ENCODE measurements at regions not wholly inside any gene's neighbourhood (a gene's known extent, or its start where the extent isn't known, plus 50 kb on each side); places are given as distances from the start of the nearest gene placed in this dataset.
A peak's percentile ranks its signal among the peaks of the same experiment; 100 is the strongest.

DNA sequence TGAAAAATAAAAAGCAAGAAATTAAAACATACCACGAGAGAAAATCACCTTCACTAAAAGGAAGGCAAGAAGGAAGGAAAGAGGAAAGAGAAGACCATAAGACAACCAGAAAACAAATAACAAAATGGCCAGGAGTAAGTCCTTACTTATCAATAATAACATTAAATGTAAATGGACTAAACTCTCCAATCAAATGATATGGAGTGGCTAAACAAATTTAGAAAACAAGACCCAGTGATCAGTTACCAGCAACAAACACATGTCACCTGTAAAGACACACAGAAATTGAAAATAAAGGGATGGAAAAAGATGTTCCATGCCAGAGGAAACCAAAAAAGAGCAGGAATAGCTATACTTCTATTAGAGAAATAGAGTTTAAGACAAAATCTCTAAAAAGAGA lies 85.0 kb upstream of the SLC38A4 start:
- DNase-seq, result no peak

DNA sequence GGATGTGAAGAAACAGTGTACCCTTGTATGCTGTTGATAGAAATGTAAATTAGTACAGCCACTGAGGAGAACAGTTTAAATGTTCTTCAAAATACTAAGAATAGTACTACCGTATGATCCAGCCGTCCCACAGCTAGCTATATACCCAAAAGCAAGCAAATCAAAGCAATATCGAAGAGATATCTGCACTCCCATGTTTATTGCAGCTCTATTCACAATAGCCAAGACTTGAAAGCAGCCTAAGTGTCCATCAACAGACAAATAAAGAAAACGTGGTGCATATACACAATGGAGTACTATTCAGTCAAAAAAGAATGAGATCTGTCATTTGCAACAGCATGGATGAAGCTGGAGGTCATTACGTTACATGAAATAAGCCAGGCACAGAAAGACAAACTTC lies 88.5 kb upstream of the SLC38A4 start:
- DNase-seq, result no peak

DNA sequence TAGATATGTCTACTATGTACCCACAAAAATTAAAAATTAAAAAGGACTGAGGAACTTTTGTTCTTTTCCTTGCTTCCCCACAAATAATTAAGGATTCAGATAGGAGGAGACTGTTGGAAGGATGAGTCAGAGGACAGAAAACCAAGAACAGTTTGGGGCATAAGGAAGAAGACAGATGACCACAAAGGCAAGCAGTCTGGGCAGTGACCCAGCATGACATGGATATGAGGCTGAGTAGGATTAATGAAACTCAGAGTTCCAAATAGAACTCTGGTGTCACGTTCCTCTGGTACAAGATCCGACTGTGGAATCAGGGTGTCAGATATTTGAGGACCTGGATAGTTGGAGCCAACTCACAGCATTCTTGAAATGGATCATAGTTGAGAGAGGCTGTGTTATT lies 89.3 kb upstream of the SLC38A4 start:
- peak; percentile 81 to 88 (median 84) for DNase-seq

DNA sequence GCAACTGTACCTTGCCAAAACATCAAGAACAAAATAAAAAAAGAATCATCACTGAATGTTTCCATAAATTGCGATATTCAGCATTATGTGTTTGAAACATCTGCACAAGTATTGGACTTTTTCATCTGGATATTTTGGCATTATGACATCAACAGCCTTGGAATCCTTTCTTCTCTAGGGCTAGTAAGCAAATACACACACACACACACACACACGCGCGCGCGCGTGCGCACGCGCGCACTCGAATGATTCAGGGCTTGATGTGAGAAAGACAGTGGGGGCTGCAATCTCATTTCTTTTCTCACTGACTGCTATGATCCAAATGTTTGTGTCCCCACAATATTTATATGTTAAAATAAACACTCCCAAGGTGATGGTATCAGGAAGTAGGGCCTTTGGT lies 90.0 kb upstream of the SLC38A4 start:
- peak; percentile 81 to 92 (median 87) for DNase-seq

DNA sequence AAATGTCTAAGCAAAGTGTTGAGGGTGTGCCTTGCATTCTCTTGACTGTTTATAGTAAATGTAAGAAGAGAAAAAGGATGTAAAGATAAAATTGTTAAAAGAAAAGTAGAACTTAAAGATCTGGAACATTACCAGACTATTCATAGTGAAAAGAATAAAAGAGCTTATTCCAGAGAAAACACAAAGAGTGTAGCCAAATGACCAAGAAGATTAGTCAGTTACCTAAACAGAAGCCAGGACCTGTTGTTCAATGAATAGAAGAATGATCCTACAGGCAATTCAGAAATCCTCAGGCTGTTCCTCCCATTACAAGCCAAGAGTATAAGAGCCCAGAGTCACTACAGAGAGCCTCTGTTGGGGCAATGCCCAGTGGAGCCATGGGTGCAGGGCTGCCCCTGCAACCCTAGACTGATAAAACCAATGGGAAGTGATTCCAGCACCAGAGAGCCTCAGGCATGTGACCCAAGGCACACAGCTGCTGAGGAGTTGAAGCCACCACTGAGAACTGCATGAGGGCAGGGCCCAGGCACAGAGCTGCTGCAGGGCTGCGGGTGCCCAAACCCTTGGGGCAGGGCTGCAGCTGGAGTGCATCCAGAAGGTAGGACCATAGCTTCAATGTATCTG lies 91.1 kb upstream of the SLC38A4 start:
- DNase-seq, result no peak

DNA sequence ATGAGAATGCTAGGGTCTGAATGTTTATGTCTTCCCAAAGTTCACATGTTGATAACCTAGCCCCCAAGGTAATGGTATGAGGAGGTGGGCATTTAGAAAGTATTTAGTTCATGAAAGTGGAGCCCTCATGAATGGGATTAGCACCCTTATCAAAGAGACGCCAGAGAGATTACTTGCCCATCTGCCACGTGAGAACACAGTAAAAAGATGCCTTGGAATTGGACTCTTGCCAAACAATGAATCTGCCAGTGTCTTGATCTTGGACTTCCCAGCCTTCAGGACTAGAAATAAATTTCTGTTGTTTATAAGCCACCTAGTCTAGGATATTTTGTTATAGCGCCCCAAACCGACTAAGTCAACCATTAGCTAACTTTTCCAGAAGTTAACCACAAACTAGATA lies 92.0 kb upstream of the SLC38A4 start:
- DNase-seq, result no peak

DNA sequence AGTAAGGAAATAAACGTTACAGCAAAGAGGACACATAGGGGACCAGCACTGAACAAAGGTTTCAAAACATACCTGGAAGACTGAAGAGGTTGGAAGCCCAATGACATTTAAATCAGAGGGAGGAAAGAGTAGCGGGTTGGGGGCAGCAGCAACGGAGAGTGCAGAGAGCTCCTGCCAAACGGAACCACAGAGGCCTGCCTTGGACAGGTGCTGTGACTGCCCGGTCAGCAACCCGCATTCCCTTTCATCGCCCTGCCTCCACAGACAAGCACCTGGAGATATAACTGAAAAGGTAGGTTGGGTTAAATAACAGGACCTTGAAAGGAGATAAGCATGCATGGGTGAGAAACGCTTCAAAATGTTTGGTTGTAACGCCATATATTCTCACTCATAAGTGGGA lies 92.8 kb upstream of the SLC38A4 start:
- no peak for DNase-seq

DNA sequence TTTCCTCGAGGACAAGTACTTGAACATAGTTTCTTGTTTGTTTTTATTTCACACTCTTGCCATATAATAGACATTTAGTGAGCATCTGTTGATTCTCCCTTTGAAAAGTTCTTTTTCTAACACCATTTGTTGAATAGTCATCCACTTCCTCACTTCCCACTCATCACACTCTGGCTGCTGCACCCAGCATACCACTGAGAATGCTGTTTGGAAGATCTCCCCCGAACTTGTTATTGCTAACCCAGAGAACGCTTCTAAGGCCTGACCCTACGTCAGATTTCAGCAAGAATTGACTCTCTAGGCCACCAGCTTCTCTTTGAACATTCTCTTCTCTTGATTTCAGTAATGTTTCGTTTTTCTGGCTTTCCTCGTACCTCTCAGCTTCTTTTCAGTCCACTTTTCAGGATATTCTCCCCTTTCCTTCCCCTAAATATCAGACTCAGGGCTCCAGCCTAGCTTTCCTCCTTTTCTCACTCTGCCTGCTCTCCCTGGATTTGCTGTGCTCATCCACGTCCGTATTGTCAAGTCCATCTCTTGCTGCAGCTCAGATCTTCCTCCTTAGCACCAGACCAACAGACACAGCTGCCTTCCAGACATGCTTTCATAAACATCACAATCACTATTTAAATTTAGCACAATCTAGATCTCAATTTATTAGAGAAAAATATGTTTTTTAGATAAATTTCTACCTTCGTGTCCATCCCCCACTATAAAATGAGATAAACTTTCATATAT lies 94.0 kb upstream of the SLC38A4 start:
- peak in 1 of 3 donors; percentile 55 for DNase-seq

DNA sequence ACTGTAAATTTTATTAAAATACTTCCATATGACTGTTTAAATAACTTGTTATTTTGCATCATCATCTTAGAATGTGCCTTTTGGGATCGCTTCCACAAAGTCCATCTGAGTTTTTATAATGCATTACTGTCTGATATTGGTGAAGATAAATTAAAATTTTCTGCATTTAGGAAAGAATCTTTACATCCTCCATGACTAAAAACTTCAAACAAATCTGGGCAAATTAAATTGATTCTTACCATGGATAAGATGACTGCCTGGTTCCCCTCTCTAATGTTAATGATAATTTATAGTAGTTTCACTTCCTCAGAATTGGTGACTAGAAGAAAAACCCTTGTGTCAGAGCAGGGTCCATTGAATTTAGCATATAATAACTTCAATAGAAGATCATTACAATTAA lies 94.7 kb upstream of the SLC38A4 start:
- DNase-seq, result peak in 1 of 3 donors; percentile 58

DNA sequence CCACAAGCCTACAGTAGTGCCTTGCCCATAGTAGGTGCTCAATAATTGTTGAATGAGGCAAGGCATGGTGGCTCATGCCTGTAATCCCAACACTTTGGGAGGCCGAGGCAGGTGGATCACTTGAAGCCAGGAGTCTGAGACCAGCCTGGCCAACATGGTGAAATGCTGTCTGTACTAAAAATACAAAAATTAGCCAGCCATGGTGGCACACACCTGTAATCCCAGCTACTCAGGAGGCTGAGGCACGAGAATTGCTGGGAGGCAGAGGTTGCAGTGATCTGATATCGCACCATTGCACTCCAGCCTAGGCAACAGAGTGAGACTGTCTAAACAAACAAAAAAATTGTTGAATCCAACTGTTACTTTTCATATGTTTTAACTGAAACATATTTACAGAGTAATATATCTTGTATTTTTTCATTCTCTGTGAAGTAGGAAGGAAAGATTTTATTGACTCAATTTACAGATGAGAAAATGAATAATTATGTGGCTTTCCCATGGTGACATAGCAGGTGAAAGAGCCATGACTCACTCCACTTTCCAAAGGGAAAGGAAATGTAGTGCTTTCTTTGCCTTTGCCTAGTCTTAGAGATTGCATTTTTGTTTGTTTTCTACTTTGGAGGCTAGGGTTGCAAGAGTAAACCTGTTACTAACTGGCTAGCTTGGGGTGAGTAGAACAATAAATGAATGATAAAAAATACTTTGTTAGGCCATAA lies 95.4 kb upstream of the SLC38A4 start:
- DNase-seq, result no peak

DNA sequence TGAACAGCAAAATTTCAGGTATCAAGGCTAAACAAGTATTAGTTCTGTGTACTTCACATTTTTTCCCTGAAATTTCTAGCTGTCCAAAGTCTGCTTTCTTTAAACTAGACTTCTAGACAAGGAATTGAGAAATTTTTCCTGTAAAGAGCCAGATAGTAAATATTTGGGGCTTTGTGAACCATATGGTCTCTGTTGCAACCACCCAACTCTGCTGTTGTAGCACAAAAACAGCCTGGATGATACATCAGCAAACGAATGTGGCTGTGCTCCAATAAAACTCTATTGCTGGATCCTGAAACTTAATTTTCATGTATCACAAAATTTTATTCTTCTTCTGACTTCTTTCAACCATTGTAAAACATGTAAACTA lies 96.0 kb upstream of the SLC38A4 start:
- DNase-seq, result peak in 1 of 3 donors; percentile 72

DNA sequence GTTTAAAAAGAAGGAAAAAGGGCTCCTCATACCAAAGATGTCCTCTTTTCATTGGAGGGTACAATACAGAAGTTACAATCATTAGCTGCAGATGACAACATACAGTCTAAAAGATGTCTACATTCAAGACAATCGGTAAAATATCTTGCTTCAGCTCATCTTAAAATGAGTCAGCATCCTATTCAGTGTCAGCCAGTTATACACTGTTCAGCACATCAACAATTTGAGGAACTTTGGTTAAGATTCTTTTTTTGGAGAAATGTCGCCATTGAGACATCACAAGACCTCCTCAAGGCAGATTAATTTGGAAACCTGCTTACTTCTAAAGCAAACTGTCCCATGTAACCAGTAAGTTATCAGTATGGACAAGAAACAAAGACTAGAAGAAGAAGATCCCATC lies 100.7 kb upstream of the SLC38A4 start:
- DNase-seq, result no peak

DNA sequence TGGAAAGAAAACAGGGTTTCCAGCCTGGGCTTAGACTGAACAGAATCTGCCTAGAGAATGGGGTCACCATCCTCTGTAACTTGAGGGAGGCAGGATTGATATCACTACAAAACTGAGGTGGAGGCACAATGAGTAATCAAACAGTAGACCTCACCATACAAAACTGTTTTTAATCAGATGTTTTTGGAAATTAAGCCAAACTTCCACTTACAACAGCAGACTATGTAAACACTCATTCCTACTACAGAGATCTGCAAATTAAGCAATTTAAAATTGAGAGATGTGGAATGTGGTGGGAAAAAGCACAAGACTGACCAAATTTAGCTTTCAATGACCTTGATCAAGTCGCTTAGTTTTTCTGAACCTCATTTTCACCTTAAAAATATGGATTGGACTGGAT lies 104.3 kb upstream of the SLC38A4 start:
- DNase-seq, result no peak

DNA sequence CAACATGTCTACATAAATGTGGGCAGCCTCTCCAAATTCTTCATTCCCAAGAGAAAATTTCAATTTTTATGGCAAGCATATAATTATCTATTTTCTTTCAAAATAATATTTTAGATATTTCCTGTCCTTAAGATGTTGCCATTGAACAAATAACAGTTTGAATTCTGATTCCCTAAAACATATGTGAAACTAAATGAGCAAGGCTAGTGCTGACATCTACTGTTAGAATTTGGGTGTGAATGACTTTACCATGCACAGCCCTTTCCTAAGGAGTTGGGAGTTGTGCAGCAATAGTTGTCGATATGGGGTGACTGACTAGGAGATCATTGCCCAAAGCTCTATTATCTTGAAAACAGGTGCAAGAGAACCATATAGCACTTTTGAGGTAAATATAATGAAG lies 108.2 kb upstream of the SLC38A4 start:
- peak; percentile 58 to 76 (median 64) for DNase-seq

DNA sequence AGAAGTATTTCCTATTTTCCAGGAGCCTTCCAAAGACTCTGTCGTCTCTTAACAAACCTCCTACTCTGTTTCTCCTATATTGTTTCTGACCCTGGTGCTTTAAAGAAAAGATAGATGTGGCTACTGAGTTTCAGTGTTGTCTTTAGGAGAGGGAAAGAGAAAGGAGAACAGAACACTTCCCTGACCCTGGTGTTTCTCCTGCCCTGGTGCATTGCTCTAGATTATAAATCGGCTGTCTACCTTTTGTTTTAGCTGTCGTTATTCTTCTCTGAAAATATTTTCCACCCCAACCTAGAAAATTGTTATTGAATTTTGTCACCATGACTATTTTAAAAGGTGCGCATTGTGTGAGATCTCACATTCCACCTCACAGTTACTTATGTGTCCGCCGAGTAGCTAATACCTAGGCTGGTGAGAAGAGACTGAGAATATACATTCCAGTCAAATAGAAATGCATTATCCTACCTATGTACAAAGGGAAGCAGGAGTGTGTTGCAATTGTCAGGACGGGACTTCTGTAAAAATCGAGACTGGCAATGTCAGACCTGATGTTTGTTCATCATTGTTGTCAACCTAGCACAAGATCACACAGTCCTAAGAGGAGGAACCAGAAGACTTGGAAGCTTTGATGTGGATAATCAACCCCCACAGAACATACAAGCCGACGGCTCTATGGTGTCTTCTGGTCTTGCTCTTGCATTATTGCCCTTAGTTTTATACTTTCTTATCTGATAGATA lies 108.7 kb upstream of the SLC38A4 start:
- DNase-seq, result no peak

DNA sequence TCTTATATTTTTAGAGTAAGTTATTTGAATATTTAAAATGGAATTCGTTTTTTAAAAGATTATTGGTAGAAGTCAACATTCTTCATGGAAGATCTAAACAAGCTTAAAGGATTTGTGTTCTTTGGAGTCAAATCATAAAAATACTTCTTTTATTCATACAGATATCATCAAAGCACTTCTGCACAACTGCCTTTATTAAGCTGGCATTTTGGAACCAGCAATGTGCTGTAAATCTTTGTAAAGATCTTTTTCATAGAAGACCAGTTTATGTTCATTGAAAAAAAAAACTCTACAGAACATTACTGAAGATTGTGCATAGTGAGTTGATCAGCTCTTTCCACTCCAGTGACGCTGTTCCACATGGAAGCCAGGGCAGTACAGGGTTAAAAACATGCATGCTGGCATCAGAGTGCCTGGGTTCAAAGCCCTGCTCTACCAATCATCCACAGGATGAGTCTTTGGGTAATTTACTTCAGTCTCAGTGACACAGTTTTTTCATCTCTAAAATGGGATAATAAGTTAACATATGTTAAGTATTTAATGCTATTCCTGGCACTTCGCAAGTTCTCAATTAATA lies 109.6 kb upstream of the SLC38A4 start:
- DNase-seq, result no peak

DNA sequence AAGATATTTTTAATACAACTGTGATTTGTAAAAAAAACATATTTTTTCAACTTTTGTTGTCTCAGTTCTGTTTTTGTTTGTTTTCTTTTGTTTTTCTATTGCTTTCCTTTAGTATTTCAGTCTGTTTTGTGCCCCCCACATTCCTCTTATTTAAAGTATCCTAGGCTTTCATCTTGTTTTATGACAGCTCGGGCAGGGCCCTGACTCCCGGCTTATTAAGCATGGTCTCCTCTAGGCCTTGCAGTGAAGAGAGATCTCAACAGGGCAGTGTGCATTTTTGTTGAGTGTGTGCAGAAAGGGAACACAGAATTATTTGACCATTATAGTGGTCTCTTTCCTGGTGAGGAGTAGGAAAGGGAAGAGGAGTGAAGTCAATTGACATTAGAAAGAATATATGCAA lies 110.2 kb upstream of the SLC38A4 start:
- no peak for DNase-seq

DNA sequence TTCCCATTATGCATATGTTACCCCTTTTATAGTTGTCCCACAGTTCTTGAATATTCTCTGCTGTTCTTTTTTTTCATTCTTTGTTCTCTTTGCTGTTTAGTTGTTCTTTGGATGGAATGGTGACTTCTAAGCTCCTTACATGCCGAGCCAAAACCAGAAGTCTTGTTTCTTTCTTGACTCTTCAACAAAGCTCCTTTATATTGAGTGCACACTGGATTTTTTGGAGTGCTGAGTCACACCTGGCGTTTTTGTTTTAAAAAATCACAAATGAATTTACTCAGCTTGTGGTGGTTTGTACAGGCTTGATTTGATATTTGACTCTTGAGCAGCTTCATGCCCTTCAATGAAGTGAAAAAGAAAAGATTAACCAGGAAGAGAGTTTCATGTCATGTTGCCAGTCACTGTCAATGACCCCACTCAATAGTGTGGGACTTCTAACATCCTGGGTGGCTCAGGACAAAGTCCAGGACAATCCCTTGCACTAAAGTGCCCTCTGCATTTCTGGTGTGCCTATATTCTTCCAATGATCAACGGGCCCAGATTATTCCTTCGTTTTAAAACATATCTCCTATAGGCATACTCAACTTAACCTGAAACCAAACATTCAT lies 112.4 kb upstream of the SLC38A4 start:
- DNase-seq, result no peak

DNA sequence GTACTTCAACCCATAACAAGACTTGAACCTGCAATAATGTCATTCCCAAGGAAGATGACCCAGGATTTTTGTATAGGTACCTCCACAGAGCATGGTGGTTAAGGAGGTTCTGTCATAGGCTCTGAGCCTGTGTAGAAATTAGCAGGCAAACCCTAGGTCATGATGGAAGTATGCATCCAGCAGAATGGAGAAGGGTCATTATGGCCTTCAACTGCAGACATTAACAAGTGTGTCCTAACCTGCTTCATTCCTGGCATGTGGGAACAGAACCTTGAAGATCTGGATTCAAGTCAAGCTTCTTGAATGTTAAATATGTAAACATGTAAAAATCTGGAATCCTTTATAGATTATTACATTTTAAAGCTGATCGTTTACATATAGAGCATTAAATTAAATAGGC lies 116.2 kb upstream of the SLC38A4 start:
- DNase-seq, result no peak

DNA sequence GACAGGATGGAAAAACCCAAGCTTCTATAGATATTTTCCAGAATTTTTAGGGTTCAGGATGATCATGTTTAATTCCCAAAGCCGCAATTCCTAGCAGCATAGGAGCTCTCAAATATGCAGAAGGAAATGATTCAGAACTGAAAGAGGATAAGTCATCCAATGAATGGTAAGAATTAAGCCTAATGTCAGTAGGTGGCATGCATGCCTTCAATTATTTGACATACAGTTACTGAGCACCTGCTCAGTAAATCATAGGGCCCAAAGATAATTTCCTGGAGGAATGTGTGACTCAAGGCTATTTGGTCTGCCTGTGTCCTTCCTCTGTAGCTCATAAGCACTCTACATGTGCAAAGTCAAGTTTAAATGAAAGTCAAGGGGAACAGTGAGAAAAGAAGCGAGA lies 116.8 kb upstream of the SLC38A4 start:
- peak in 1 of 3 donors; percentile 52 for DNase-seq

DNA sequence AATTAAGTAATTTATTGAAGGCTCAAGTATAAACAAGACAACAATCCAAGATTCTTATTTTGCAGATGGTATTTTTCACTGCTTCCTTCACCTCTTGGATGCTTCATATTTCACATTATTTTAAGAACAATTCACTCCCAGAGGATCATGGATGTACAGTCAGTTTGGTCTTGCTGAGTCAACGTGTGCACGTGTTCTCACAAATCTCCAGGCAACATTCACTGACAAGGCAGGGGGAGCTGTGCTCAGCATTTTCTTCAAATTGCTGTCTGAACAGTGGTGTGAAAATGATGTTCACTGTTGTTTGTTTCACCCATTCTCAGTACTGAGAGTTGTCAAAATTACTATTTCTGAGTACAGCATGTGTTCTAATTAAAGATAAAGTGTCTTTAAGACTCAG lies 118.3 kb upstream of the SLC38A4 start:
- peak in 2 of 3 donors; percentile 57 to 73 for DNase-seq

DNA sequence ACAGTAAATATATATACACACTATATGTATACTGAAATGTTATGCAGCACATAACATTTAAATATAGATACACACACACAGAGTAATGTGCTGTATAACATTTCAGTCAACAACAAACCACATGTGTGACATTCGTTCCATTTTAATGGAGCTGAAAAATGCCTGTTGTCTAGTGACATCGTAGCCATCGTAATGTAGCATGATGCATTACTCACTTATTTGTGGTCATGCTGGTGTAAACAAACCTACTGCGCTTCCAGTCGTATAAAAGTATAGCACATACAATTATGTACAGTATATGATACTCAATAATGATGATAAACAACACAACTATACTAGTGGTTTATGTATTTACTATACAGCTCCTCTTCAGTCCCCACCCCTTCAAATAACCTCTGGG lies 119.0 kb upstream of the SLC38A4 start:
- no peak for DNase-seq
